HG03565 (cell line): ENCODE measurements at regions not wholly inside any gene's neighbourhood (a gene's known extent, or its start where the extent isn't known, plus 50 kb on each side); places are given as distances from the start of the nearest gene placed in this dataset.
"Not testable (repeated sequence)": the region's sequence is repeated elsewhere in the genome, so short reads cannot be mapped to it uniquely, and the experiment has no call there.

Experiments
- ATAC-seq: cut with Tn5 transposase; IDR thresholded peaks from one replicate; pipeline ENCODE4 v1.9.1; 2021; ENCODE audit warnings: mild to moderate bottlenecking, moderate library complexity; ENCODE audit not compliant: unreplicated experiment

DNA sequence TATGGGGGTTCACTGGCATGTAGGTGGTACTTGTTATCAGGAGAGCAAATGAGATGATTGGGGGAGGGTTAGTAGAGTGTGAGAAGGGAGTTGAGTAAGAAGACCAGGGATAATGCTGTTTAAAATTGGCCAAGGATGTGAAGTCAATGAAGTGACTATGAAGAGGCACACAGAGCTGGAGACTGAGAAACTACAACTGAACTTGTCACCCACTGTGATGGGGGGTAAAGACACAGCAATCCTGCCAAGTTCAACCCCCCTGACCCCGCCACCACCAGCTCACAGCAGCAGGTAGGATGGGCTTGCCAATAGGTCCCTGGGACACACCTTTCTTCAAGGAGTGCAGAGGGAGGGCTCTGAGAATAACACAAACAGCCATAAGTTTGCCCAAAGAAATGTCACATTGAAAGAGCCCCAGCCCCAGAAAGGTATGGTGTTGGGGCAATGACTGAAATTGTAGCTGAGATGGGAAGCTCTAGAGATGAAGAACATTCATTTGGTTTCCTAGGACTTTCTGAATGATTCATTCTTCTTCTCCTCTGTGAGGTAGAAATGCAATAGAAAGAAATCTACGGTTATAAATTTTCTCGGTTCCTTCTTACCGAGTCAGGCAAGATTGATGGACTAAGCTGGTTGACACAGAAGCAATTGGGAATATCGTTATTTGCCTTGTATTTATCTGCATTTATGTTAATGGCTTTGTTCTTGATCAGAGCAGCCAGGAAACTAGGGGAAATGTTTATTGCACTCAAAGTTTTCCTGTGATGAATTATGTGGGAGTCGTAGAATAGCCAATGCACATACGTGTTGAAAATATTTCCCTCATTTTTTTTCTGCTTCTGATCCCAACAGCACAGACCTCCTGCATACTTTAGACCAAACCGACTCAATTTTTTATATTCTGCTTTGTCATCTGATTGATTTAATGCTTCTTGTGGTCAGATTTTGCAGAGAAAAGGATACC lies 595.2 kb upstream of the CDH11 start:
- ATAC-seq, result no peak

DNA sequence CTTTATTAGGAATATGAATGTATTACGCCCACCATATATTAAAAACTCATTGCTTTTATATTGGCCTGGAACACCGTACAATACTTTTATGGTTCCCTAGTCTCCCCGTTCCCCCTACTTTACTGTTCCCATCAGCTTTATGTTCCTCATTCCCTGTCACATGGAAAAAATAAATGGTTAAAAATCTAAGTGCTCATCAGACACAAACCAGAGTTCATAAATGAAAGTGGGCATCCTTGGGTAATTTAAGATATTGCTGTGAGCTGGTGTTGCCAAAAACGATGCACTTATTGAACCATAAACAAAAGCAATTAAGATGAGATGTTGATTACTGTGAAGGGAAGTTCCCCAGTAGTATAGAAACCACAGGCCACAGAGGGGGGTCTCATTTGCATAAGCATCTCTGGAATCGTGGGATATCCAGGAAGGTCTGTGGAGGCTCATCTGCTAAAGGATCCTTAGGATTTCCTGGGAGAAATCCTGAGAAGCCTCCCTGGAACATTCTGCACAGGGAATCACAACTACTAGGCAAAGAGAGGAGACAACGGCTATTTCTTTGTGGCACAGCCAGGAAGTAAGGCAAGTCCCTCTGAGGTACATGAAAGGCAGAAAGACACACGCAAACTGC lies 591.4 kb upstream of the CDH11 start:
- no peak for ATAC-seq

DNA sequence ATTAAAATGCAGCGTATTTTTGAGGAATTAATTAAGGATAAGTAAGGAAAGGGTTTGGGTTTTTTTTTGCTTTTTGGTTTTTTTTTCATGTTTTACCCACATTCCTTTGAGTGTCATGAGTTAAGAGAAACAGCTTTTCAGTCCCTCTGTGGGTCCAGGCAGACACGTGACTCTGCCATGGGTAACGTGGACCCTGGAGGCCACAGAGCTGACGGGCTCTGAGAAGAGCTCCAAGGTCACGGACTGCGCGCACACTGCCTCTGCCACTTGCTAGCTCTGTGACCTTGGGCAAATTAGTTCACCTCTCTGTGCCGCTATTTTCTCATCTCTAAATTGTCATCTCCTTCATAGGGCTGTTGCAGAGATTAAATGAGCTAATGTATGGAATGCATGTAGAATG lies 588.2 kb upstream of the CDH11 start:
- ATAC-seq, result no peak

DNA sequence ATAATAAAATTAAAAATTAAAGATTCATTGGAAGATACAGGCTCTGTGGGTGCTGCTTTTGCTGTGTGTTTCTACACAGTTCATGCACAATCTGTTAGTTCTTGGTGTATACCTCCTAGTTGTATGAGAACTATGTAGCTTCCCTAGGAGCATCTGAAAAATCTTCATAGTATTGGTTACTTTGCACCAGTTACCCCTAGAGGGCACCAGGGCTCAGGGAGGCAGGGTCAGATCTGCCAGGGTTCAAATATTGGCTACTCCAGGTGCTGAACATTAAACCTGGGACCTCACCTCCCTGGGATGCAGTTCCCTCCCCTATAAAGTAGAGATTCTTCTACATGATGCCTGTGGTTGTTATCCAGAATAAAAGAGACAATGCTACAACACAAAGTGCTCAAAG lies 583.0 kb upstream of the CDH11 start:
- ATAC-seq, result no peak

GRCh38 chr16:65702707-65703402 lies 581.0 kb upstream of the CDH11 start:
- ATAC-seq, result no peak

- ATAC-seq, result no peak
Measured at GRCh38 chr16:65700596-65700995, 578.7 kb upstream of the CDH11 start.

- no peak for ATAC-seq
Measured at GRCh38 chr16:65698791-65699321, 577.0 kb upstream of the CDH11 start.

GRCh38 chr16:65697521-65697920 lies 575.7 kb upstream of the CDH11 start:
- ATAC-seq, result no peak

- no peak for ATAC-seq
Measured at GRCh38 chr16:65697065-65697464, 575.2 kb upstream of the CDH11 start.

GRCh38 chr16:65691846-65692245 lies 570.0 kb upstream of the CDH11 start:
- not testable (repeated sequence) for ATAC-seq

DNA sequence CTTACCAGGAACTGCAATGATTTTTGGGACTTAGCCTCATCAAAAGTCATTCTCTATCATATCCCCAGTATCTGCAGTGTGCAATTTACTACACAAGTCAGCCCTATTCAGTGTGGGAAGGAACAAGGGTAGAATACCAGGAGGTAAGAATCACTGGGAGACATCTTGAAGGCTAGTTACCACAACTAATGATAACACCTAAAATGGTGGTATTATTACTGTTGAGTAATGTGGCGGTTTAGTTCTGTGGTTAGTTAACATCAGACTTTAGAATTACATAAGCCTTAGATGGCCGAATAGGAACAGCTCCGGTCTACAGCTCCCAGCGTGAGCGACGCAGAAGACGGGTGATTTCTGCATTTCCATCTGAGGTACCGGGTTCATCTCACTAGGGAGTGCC lies 567.9 kb upstream of the CDH11 start:
- ATAC-seq, result no peak

DNA sequence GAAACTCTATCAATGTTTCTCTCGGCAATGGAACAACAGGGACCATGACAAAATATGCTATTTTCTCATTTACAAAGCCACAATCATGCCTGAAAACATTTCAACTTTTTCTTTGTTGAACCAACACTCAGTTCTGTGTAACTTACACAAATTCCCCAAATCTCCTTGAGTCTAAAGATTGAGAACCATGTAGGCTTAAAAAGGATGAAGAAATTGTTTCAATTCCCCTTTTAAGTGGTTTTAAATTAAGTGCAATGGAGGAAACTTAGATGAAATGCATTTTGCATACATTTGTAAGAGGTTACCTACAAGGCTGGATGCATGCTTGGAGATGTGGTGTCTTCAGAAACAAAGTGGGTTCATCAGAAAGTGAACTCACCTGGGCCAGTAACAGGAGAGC lies 566.4 kb upstream of the CDH11 start:
- ATAC-seq, result no peak

- ATAC-seq, result no peak
Measured at GRCh38 chr16:65684230-65684629, 562.4 kb upstream of the CDH11 start.

GRCh38 chr16:65681406-65681805 lies 559.5 kb upstream of the CDH11 start:
- ATAC-seq, result no peak

DNA sequence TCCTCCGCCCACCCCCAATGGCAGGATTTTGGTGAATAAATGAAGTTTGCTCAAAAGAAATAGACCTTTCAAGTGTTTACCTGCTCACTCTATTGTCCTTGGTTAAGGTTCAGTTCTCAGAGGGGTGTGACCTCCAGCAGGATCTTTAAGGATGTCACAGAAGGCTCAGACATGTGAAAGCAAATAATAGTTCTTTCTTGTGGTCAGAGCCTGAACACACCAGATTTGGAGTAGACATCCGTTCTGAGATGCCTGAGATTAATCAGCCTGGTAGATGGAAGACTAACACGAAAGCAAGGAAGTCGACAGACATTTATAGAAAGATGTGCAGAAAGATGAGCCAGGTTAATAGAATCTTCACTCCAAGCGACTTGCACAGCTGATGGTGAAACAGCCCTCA lies 557.9 kb upstream of the CDH11 start:
- ATAC-seq, result no peak

DNA sequence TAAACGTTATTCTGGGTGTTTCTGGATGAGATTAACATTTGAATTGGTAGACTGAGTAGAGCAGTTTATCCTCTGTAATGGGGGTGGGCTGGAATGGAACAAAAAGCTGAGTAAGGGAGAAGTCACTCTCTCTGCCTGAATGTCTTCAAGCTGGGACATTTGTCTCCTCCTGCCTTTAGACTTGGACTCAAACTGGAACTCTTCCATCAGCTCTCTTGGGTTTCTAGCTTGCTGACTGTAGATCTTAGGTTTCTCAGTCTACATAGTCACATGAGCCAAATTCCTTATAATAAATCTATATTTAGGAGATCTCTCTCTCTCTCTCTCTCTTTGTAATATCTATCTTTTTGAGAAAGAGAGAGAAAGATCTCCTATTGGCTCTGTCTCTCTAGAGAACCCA lies 553.3 kb upstream of the CDH11 start:
- no peak for ATAC-seq

GRCh38 chr16:65672960-65673359 lies 551.1 kb upstream of the CDH11 start:
- no peak for ATAC-seq

GRCh38 chr16:65671071-65671470 lies 549.2 kb upstream of the CDH11 start:
- ATAC-seq, result no peak

DNA sequence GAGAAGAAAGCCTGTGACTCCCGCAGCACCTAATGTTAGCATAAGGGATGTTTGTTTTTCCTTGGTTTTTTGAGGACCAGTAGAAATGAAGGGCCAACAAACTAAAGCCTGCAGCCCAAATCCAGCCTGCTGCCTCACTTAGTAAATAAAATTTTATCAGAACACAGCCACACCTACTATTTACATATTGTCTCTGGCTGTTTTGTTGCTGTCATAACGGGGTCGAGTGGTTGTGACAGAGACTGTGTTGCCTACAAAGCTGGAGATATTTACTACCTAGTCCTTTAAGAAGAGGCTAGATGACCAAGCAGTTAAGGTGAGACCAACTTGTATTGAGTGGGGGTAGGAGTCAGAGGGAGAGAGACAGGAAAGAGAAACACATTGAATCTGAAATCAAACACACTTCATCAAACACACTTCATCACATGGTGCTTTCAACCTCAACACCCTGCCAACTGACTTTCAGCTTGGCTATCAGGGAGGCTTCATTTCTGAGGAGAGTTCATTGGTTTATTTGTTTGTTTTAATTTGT lies 546.3 kb upstream of the CDH11 start:
- no peak for ATAC-seq

- ATAC-seq, result no peak
Measured at GRCh38 chr16:65667011-65667578, 545.2 kb upstream of the CDH11 start.
